OCI-LY1 (cell line): ENCODE measurements at regions not wholly inside any gene's neighbourhood (a gene's known extent, or its start where the extent isn't known, plus 50 kb on each side); places are given as distances from the start of the nearest gene placed in this dataset.

ENCODE experiments used
- EZH2 ChIP-seq: fragments of 200-600 bp; sonication (generic), shearing (Covaris generic); IDR thresholded peaks from 2 replicates; pipeline ENCODE4 v1.8.0; 2017; ENCODE audit warnings: borderline replicate concordance, mixed run types, mild to moderate bottlenecking, antibody characterized with exemption, low read length, moderate library complexity, mixed read lengths
- TF ChIP-seq, protein P1 (sequence below): fragments of 200-600 bp; sonication (generic), shearing (Covaris generic); IDR thresholded peaks from 2 replicates; pipeline ENCODE4 v1.5.1; 2017; ENCODE audit warnings: mild to moderate bottlenecking, antibody characterized with exemption, low read length, moderate library complexity, mixed read lengths

DNA sequence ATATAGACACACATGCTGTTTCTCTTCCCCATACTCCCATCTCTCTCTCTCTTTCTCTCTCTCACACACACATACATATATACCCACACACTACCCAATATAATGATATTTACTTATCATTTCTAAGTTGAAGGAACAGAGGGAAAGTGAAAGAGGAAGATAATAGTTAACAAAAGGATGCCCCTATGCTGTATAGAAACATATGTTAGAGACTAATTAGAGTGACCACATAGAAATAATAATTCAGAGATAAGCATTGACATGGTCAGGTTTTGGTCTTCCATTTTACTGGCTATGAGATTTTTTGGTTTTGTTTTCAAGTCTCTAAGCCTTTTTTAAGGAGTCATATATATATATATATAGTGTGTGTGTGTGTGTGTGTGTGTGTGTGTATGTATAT is 445.7 kb upstream of the CHORDC1 start:
- TF ChIP-seq, protein P1, sequence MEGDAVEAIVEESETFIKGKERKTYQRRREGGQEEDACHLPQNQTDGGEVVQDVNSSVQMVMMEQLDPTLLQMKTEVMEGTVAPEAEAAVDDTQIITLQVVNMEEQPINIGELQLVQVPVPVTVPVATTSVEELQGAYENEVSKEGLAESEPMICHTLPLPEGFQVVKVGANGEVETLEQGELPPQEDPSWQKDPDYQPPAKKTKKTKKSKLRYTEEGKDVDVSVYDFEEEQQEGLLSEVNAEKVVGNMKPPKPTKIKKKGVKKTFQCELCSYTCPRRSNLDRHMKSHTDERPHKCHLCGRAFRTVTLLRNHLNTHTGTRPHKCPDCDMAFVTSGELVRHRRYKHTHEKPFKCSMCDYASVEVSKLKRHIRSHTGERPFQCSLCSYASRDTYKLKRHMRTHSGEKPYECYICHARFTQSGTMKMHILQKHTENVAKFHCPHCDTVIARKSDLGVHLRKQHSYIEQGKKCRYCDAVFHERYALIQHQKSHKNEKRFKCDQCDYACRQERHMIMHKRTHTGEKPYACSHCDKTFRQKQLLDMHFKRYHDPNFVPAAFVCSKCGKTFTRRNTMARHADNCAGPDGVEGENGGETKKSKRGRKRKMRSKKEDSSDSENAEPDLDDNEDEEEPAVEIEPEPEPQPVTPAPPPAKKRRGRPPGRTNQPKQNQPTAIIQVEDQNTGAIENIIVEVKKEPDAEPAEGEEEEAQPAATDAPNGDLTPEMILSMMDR, result no peak
- TF ChIP-seq EZH2, result no peak
